ENCODE measurements at regions not wholly inside any gene's neighbourhood (a gene's known extent, or its start where the extent isn't known, plus 50 kb on each side); places are given as distances from the start of the nearest gene placed in this dataset.

DNA sequence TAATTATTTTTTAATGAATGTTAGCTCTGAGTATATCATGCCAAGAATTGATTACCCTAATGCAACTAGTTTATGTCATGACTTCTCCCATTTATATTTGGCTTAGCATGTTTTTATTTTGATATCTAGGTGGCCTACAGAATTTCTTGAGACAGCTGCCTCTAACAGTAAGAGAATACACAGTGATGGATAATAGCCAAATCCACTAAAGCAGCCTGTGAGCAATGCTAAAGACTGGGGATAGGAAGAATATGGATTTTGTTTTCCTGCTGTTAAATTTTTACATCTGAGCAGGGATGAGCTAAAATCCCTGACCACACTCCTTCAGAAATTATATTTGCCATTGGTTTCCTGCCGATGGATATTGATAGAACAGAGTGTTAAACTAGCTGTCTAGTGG is 149.3 kb upstream of the TGFBR2 start:
- no peak overlapping the region for H3K4me3 Mint-ChIP-seq
- 0 out of 2 replicates have a peak overlapping the region, but pooled peaks have one; percentile 11 for H3K27ac Mint-ChIP-seq
- CTCF ChIA-PET = interaction anchor here (0.9 to 1.1 kb wide), 2 partner anchors 149 to 235 kb away, joined by 3 to 6 read pairs; no protein-coding TSS in a partner anchor
- no peaks in the 10 kb centered on the region for H3K27me3 Mint-ChIP-seq (ENCODE audit: low read depth)
- no peak for ATAC-seq
- H3K9me3 Mint-ChIP-seq = peaks cover 29% of the 10 kb centered on the region
- POLR2A ChIA-PET = interaction anchor here (0.6 kb wide), 1 partner anchor 850 kb away, joined by 3 read pairs; no protein-coding TSS in a partner anchor
- peaks cover 21% of the 10 kb centered on the region for H3K4me1 Mint-ChIP-seq
- TF ChIP-seq NFYB (CRISPR knock-in tag; conservative IDR thresholded peaks at IDR 0.05; ENCODE audit: low read depth) = no peak
- TF ChIP-seq, protein P1, sequence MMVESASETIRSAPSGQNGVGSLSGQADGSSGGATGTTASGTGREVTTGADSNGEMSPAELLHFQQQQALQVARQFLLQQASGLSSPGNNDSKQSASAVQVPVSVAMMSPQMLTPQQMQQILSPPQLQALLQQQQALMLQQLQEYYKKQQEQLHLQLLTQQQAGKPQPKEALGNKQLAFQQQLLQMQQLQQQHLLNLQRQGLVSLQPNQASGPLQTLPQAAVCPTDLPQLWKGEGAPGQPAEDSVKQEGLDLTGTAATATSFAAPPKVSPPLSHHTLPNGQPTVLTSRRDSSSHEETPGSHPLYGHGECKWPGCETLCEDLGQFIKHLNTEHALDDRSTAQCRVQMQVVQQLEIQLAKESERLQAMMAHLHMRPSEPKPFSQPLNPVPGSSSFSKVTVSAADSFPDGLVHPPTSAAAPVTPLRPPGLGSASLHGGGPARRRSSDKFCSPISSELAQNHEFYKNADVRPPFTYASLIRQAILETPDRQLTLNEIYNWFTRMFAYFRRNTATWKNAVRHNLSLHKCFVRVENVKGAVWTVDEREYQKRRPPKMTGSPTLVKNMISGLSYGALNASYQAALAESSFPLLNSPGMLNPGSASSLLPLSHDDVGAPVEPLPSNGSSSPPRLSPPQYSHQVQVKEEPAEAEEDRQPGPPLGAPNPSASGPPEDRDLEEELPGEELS (CRISPR knock-in tag; IDR thresholded peaks at IDR 0.05) = no peak
- no peak for TF ChIP-seq ZNF232 (CRISPR knock-in tag; IDR thresholded peaks at IDR 0.05)
- no peak for TF ChIP-seq HMGA2 (CRISPR knock-in tag; IDR thresholded peaks at IDR 0.05)
- no peak for TF ChIP-seq PRRX2 (CRISPR knock-in tag; IDR thresholded peaks at IDR 0.05)
- no peak for DNase-seq (ENCODE audit: low spot score)
- peaks cover 11% of the 10 kb centered on the region for H3K36me3 Mint-ChIP-seq

DNA sequence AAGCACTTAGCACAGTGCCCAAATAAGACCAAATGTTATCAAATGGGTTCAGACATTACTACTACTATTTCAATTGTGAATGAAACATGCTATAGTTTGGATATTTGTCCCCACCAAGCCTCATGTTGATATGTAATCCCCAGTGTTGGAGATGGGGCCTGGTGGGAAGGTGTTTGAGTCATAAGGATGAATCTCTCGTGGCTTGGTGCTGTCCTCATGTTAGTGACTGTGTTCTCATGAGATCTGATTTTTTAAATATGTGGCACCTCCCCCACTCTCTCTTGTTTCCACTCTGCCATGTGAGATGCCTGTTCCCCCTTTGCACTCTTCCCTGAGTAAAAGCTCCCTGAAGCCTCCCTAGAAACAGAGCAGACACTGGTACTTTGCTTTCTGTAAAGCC is 148.7 kb upstream of the TGFBR2 start:
- POLR2A ChIA-PET = no interaction called here
- TF ChIP-seq NFATC4 (CRISPR knock-in tag; IDR thresholded peaks at IDR 0.05) (no peak), FOXJ3 (CRISPR knock-in tag; IDR thresholded peaks at IDR 0.05; ENCODE audit: borderline replicate concordance) (no peak), ZNF423 (CRISPR knock-in tag; IDR thresholded peaks at IDR 0.05) (no peak), SMAD4 (CRISPR knock-in tag; IDR thresholded peaks at IDR 0.05) (no peak), NR3C1 (CRISPR knock-in tag; conservative IDR thresholded peaks at IDR 0.05; ENCODE audit: low read depth) (no peak), HMGA2 (CRISPR knock-in tag; IDR thresholded peaks at IDR 0.05) (no peak), EMX1 (CRISPR knock-in tag; IDR thresholded peaks at IDR 0.05) (no peak), ZNF416 (CRISPR knock-in tag; IDR thresholded peaks at IDR 0.05) (no peak), JAZF1 (CRISPR knock-in tag; IDR thresholded peaks at IDR 0.05) (no peak), TP53 (CRISPR knock-in tag; IDR thresholded peaks at IDR 0.05) (no peak)
- TF ChIP-seq, protein P2, sequence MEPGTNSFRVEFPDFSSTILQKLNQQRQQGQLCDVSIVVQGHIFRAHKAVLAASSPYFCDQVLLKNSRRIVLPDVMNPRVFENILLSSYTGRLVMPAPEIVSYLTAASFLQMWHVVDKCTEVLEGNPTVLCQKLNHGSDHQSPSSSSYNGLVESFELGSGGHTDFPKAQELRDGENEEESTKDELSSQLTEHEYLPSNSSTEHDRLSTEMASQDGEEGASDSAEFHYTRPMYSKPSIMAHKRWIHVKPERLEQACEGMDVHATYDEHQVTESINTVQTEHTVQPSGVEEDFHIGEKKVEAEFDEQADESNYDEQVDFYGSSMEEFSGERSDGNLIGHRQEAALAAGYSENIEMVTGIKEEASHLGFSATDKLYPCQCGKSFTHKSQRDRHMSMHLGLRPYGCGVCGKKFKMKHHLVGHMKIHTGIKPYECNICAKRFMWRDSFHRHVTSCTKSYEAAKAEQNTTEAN (CRISPR knock-in tag; IDR thresholded peaks at IDR 0.05) = no peak
- TF ChIP-seq, protein P3, sequence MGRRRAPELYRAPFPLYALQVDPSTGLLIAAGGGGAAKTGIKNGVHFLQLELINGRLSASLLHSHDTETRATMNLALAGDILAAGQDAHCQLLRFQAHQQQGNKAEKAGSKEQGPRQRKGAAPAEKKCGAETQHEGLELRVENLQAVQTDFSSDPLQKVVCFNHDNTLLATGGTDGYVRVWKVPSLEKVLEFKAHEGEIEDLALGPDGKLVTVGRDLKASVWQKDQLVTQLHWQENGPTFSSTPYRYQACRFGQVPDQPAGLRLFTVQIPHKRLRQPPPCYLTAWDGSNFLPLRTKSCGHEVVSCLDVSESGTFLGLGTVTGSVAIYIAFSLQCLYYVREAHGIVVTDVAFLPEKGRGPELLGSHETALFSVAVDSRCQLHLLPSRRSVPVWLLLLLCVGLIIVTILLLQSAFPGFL (CRISPR knock-in tag; IDR thresholded peaks at IDR 0.05; ENCODE audit: borderline replicate concordance) = no peak
- TF ChIP-seq, protein P4, sequence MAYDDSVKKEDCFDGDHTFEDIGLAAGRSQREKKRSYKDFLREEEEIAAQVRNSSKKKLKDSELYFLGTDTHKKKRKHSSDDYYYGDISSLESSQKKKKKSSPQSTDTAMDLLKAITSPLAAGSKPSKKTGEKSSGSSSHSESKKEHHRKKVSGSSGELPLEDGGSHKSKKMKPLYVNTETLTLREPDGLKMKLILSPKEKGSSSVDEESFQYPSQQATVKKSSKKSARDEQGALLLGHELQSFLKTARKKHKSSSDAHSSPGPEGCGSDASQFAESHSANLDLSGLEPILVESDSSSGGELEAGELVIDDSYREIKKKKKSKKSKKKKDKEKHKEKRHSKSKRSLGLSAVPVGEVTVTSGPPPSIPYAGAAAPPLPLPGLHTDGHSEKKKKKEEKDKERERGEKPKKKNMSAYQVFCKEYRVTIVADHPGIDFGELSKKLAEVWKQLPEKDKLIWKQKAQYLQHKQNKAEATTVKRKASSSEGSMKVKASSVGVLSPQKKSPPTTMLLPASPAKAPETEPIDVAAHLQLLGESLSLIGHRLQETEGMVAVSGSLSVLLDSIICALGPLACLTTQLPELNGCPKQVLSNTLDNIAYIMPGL (CRISPR knock-in tag; IDR thresholded peaks at IDR 0.05) = no peak
- TF ChIP-seq, protein P5, sequence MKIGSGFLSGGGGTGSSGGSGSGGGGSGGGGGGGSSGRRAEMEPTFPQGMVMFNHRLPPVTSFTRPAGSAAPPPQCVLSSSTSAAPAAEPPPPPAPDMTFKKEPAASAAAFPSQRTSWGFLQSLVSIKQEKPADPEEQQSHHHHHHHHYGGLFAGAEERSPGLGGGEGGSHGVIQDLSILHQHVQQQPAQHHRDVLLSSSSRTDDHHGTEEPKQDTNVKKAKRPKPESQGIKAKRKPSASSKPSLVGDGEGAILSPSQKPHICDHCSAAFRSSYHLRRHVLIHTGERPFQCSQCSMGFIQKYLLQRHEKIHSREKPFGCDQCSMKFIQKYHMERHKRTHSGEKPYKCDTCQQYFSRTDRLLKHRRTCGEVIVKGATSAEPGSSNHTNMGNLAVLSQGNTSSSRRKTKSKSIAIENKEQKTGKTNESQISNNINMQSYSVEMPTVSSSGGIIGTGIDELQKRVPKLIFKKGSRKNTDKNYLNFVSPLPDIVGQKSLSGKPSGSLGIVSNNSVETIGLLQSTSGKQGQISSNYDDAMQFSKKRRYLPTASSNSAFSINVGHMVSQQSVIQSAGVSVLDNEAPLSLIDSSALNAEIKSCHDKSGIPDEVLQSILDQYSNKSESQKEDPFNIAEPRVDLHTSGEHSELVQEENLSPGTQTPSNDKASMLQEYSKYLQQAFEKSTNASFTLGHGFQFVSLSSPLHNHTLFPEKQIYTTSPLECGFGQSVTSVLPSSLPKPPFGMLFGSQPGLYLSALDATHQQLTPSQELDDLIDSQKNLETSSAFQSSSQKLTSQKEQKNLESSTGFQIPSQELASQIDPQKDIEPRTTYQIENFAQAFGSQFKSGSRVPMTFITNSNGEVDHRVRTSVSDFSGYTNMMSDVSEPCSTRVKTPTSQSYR (CRISPR knock-in tag; IDR thresholded peaks at IDR 0.05) = no peak
- TF ChIP-seq, protein P6, sequence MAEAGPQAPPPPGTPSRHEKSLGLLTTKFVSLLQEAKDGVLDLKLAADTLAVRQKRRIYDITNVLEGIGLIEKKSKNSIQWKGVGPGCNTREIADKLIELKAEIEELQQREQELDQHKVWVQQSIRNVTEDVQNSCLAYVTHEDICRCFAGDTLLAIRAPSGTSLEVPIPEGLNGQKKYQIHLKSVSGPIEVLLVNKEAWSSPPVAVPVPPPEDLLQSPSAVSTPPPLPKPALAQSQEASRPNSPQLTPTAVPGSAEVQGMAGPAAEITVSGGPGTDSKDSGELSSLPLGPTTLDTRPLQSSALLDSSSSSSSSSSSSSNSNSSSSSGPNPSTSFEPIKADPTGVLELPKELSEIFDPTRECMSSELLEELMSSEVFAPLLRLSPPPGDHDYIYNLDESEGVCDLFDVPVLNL (CRISPR knock-in tag; IDR thresholded peaks at IDR 0.05; ENCODE audit: borderline replicate concordance, low read depth) = no peak
- TF ChIP-seq, protein P7, sequence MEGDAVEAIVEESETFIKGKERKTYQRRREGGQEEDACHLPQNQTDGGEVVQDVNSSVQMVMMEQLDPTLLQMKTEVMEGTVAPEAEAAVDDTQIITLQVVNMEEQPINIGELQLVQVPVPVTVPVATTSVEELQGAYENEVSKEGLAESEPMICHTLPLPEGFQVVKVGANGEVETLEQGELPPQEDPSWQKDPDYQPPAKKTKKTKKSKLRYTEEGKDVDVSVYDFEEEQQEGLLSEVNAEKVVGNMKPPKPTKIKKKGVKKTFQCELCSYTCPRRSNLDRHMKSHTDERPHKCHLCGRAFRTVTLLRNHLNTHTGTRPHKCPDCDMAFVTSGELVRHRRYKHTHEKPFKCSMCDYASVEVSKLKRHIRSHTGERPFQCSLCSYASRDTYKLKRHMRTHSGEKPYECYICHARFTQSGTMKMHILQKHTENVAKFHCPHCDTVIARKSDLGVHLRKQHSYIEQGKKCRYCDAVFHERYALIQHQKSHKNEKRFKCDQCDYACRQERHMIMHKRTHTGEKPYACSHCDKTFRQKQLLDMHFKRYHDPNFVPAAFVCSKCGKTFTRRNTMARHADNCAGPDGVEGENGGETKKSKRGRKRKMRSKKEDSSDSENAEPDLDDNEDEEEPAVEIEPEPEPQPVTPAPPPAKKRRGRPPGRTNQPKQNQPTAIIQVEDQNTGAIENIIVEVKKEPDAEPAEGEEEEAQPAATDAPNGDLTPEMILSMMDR (IDR thresholded peaks at IDR 0.05) = no peak
- TF ChIP-seq, protein P8, sequence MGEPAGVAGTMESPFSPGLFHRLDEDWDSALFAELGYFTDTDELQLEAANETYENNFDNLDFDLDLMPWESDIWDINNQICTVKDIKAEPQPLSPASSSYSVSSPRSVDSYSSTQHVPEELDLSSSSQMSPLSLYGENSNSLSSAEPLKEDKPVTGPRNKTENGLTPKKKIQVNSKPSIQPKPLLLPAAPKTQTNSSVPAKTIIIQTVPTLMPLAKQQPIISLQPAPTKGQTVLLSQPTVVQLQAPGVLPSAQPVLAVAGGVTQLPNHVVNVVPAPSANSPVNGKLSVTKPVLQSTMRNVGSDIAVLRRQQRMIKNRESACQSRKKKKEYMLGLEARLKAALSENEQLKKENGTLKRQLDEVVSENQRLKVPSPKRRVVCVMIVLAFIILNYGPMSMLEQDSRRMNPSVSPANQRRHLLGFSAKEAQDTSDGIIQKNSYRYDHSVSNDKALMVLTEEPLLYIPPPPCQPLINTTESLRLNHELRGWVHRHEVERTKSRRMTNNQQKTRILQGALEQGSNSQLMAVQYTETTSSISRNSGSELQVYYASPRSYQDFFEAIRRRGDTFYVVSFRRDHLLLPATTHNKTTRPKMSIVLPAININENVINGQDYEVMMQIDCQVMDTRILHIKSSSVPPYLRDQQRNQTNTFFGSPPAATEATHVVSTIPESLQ (CRISPR knock-in tag; IDR thresholded peaks at IDR 0.05) = no peak

More for the DNA sequence above, 148.7 kb upstream of the TGFBR2 start:
- CTCF ChIA-PET = no interaction called here
- Mint-ChIP-seq H3K27ac (no peak overlapping the region), H3K27me3 (ENCODE audit: low read depth) (no peaks in the 10 kb centered on the region), H3K9me3 (peaks cover 23% of the 10 kb centered on the region), H3K36me3 (peaks cover 6% of the 10 kb centered on the region), H3K4me1 (peaks cover 21% of the 10 kb centered on the region), H3K4me3 (no peak overlapping the region)
- no peak for ATAC-seq
- DNase-seq (ENCODE audit: low spot score) = no peak
